Activated naive CD8-positive, alpha-beta T cell treated with anti-CD3 and anti-CD28 coated beads for 36 hours (primary cell): ENCODE measurements at regions not wholly inside any gene's neighbourhood (a gene's known extent, or its start where the extent isn't known, plus 50 kb on each side); places are given as distances from the start of the nearest gene placed in this dataset.

Source experiments
- DNase-seq: peaks from one replicate; pipeline ENCODE4 v3.0.0; 2021
- H3K27ac Mint-ChIP-seq: one replicate; pipeline ENCODE4 v1.8.0; 2022; ENCODE audit warnings: mild to moderate bottlenecking, moderate library complexity, mixed read lengths
- H3K27me3 Mint-ChIP-seq: one replicate; pipeline ENCODE4 v1.8.0; 2022; ENCODE audit warnings: mild to moderate bottlenecking, mixed read lengths
- H3K36me3 Mint-ChIP-seq: one replicate; pipeline ENCODE4 v1.8.0; 2021; ENCODE audit warnings: mild to moderate bottlenecking, mixed read lengths
- H3K4me1 Mint-ChIP-seq: one replicate; pipeline ENCODE4 v1.8.0; 2021; ENCODE audit warnings: mixed read lengths
- H3K4me3 Mint-ChIP-seq: one replicate; pipeline ENCODE4 v1.8.0; 2022; ENCODE audit warnings: mild to moderate bottlenecking, moderate library complexity, mixed read lengths
- H3K9me3 Mint-ChIP-seq: one replicate; pipeline ENCODE4 v1.8.0; 2022; ENCODE audit warnings: mixed read lengths

GRCh38 chr22:44363013-44363979 is 50.5 kb upstream of the SHISAL1 start:
- H3K27ac Mint-ChIP-seq: no peak overlapping the region

GRCh38 chr22:44362249-44363012 is 49.7 kb upstream of the SHISAL1 start:
- no peaks in the 10 kb centered on the region for H3K4me1 Mint-ChIP-seq
- no peak for DNase-seq
- H3K27ac Mint-ChIP-seq: no peak overlapping the region
- no peak overlapping the region for H3K4me3 Mint-ChIP-seq
- H3K27me3 Mint-ChIP-seq: peaks cover 7% of the 10 kb centered on the region
- H3K9me3 Mint-ChIP-seq: no peaks in the 10 kb centered on the region
- no peaks in the 10 kb centered on the region for H3K36me3 Mint-ChIP-seq

More at GRCh38 chr22:44363013-44363979, 50.5 kb upstream of the SHISAL1 start:
- H3K9me3 Mint-ChIP-seq: no peaks in the 10 kb centered on the region
- H3K36me3 Mint-ChIP-seq: no peaks in the 10 kb centered on the region
- no peak overlapping the region for H3K4me3 Mint-ChIP-seq
- H3K4me1 Mint-ChIP-seq: no peaks in the 10 kb centered on the region
- DNase-seq: no peak
- peaks cover 6% of the 10 kb centered on the region for H3K27me3 Mint-ChIP-seq
